Thyroid gland (tissue), 4 donors: ENCODE measurements at regions not wholly inside any gene's neighbourhood (a gene's known extent, or its start where the extent isn't known, plus 50 kb on each side); places are given as distances from the start of the nearest gene placed in this dataset.

Experiments
- CTCF ChIP-seq, 6 experiments: fragments of 200-600 bp in 3 of 6; fragments of 450-650 bp in 3 of 6; sonication (generic) in 3 of 6; IDR thresholded peaks; one replicate each; pipeline ENCODE4 v1.5.1; 2016 to 2019; ENCODE audit warnings: antibody characterized with exemption in 6 of 6, mild to moderate bottlenecking in 2 of 6, inconsistent platforms in 1 of 6, moderate library complexity in 1 of 6
- POLR2A ChIP-seq, 2 donors: fragments of 450-650 bp; IDR thresholded peaks; one replicate each; pipeline ENCODE4 v1.6.1; 2017; ENCODE audit warnings: antibody characterized with exemption in 2 of 2, mild to moderate bottlenecking in 2 of 2, moderate library complexity in 1 of 2

GRCh38 chr2:70371753-70372152 lies 69.9 kb upstream of the FAM136A start:
- no peak for TF ChIP-seq CTCF (IDR thresholded peaks at IDR 0.05)
- TF ChIP-seq POLR2A (IDR thresholded peaks at IDR 0.05) = no peak
